Heart left ventricle (tissue), 13 donors: ENCODE measurements at regions not wholly inside any gene's neighbourhood (a gene's known extent, or its start where the extent isn't known, plus 50 kb on each side); places are given as distances from the start of the nearest gene placed in this dataset.

ENCODE experiments used
- POLR2A ChIP-seq, 2 donors: fragments of 450-650 bp; IDR thresholded peaks; one replicate each; pipeline ENCODE4 v1.6.1; 2017; ENCODE audit warnings: antibody characterized with exemption in 2 of 2, mild to moderate bottlenecking in 2 of 2, moderate library complexity in 2 of 2
- TF ChIP-seq, protein P1 (sequence below), 12 donors: fragments of 200-600 bp; sonication (generic) in 4 of 12; IDR thresholded peaks; one replicate each; pipeline versions ENCODE4 v1.5.0 to v1.8.0; 2018 to 2022; ENCODE audit warnings: antibody characterized with exemption in 12 of 12, mild to moderate bottlenecking in 5 of 12
- donor health status: ischemic (EF 13 %, LVEDD 7.1; RV severe dilation, severe dysfunction).
- donor health status: DM: no; HTN: yes; CAD: no.
- donor health status: DM: no; HTN: no; CAD: no.
- donor health status: ischemic (EF 25% LVEDD 6.9; RV normal size, moderate dysfunction).
- donor health status: ischemic (EF 25% LVEDD 5.7; RV mildly dilated, moderate dysfunction).
- donor health status: ischemic (EF 35%, LVEDD 5.7; RV mildly dilated, moderate dysfunction).
- donor health status: nonischemic (EF 11% LVEDD 7.7; RV severe dilation, severe dysfunction).
- donor health status: DM: yes; HTN: yes; CAD: no.
- donor health status: PGD.
- donor health status: ischemic (EF 29% LVEDD 5.4; RV normal size, mild dysfunction).
- donor health status: nonischemic (EF 23%, LVEDD 6.1; RV moderate dilation, normal function).

DNA sequence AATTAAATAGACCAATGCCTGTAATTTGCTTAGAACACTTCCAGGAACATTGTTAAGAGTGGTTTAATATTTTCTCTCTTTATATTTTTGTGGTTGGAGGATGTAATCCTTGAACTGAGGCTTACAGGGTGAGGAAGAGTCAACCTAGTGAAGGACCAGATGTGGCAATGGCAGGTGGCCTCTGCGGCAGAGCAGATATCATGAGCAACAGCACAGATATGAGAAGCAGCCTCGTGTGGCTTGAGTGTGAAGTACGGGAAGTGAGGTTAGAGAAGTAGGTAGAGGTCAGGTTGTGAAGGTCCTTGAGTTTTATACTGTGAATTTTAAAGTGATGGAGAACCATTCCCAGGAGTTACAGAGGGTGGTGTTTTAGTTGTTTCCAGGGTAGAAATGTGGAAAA is 417.6 kb upstream of the SUCLG2 start:
- TF ChIP-seq, protein P1, sequence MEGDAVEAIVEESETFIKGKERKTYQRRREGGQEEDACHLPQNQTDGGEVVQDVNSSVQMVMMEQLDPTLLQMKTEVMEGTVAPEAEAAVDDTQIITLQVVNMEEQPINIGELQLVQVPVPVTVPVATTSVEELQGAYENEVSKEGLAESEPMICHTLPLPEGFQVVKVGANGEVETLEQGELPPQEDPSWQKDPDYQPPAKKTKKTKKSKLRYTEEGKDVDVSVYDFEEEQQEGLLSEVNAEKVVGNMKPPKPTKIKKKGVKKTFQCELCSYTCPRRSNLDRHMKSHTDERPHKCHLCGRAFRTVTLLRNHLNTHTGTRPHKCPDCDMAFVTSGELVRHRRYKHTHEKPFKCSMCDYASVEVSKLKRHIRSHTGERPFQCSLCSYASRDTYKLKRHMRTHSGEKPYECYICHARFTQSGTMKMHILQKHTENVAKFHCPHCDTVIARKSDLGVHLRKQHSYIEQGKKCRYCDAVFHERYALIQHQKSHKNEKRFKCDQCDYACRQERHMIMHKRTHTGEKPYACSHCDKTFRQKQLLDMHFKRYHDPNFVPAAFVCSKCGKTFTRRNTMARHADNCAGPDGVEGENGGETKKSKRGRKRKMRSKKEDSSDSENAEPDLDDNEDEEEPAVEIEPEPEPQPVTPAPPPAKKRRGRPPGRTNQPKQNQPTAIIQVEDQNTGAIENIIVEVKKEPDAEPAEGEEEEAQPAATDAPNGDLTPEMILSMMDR (IDR thresholded peaks at IDR 0.05), result no peak
- no peak for TF ChIP-seq POLR2A (IDR thresholded peaks at IDR 0.05)
